ENCODE measurements at regions not wholly inside any gene's neighbourhood (a gene's known extent, or its start where the extent isn't known, plus 50 kb on each side); places are given as distances from the start of the nearest gene placed in this dataset.

DNA sequence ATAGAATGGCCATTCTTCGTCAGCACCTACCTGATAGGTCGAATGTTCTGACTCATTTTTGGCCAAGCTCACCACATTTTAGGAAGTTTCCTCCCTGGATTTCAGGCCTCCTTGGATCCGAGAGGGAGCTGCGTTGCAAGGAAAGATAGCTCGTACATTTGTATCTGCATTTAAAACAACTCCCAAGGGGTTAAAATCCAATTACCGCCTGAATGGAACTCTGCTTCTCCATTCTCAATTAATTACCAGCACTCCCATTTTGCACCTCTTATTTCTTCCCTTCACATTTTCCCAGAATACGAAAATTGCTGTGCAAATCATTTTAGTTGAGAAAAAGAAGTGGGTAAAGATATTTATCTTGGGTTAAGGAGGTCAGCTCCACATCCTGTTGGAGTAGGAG is 610.7 kb downstream of the NPHP4 start:
- no peaks in the 10 kb centered on the region for H3K4me1 Mint-ChIP-seq (ENCODE audit: low read depth)
- ATAC-seq, result no peak
- intact Hi-C loops (cut with micrococcal nuclease), result no loop called here
- no peaks in the 10 kb centered on the region for H3K27me3 Mint-ChIP-seq
- ChIA-PET CTCF (no interaction called here), POLR2A (no interaction called here)
- H3K9me3 Mint-ChIP-seq, result no peaks in the 10 kb centered on the region
- H3K36me3 Mint-ChIP-seq (ENCODE audit: low read depth), result no peaks in the 10 kb centered on the region
- no peak overlapping the region for H3K4me3 Mint-ChIP-seq
- TF ChIP-seq, protein P1, sequence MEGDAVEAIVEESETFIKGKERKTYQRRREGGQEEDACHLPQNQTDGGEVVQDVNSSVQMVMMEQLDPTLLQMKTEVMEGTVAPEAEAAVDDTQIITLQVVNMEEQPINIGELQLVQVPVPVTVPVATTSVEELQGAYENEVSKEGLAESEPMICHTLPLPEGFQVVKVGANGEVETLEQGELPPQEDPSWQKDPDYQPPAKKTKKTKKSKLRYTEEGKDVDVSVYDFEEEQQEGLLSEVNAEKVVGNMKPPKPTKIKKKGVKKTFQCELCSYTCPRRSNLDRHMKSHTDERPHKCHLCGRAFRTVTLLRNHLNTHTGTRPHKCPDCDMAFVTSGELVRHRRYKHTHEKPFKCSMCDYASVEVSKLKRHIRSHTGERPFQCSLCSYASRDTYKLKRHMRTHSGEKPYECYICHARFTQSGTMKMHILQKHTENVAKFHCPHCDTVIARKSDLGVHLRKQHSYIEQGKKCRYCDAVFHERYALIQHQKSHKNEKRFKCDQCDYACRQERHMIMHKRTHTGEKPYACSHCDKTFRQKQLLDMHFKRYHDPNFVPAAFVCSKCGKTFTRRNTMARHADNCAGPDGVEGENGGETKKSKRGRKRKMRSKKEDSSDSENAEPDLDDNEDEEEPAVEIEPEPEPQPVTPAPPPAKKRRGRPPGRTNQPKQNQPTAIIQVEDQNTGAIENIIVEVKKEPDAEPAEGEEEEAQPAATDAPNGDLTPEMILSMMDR (IDR thresholded peaks at IDR 0.05), result no peak
- DNase-seq, result no peak
- H3K27ac Mint-ChIP-seq, result no peak overlapping the region

DNA sequence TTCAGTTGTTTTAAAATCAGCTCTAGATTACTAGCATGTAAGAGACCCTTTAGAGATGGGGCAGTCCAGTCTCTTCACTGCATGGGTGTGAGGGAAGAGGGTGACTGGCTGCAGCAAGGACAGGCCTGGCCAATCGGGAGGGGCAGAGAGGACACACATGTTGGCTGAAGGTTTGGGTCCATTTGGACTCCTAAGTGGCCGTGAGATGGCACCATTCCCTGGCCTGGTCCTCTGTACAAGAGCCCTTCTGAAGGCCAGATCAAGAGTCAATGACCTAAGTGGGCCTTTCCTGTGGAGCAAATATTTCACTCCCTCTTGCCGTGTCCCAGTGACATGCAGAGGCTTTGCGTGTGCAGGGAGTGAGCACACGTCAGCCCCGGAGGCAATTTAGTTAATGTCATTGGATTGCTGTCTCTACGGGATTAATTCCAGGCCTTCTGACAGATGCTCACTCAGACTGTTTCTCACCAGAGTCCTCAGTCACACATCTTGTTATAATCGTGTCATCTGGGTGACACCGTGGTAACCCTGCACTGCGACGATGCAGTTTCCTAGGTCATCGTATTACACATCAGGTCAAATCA is 613.0 kb downstream of the NPHP4 start:
- DNase-seq, result no peak
- H3K9me3 Mint-ChIP-seq, result no peaks in the 10 kb centered on the region
- intact Hi-C loops (cut with micrococcal nuclease), result no loop called here
- ChIA-PET POLR2A (no interaction called here), CTCF (no interaction called here)
- no peak overlapping the region for H3K27ac Mint-ChIP-seq
- H3K4me1 Mint-ChIP-seq (ENCODE audit: low read depth), result no peaks in the 10 kb centered on the region
- no peaks in the 10 kb centered on the region for H3K27me3 Mint-ChIP-seq
- no peak overlapping the region for H3K4me3 Mint-ChIP-seq
- no peaks in the 10 kb centered on the region for H3K36me3 Mint-ChIP-seq (ENCODE audit: low read depth)
- ATAC-seq, result no peak
- TF ChIP-seq, protein P1 (IDR thresholded peaks at IDR 0.05), result no peak

DNA sequence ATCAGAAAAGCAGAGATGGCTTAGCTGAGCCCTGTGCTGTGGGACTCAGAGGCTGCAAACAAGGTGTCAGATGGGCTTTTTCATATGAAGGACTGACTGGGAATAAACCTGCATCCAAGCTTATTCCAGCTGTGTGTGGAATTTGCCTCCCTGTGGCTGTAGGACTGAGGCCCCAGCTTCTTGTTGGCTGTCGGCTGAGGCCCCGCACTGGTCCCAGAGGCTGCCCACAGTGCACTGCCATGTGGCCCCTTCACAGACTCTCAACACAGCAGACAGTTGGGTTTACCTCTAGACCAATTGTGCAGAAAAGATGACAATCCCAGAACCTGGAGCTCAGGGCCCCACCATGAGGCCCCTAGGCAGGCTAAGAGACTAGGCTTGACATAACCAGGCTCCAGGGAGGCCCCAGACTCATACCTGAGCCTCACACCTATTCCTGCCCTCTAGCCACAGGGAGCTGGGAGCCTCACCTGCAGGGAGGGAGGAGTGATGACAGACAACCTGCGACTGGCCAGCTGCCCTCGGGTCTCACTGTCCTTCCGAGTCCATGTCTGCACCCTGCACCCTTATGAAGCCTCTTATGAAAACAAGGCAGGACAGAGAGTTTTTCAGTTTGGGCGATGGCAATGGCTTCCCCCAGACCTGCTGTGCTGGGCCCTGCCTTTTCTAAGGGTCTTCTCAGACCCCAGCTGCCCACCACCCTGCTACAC is 615.5 kb downstream of the NPHP4 start:
- ATAC-seq (no peak), DNase-seq (no peak)
- TF ChIP-seq, protein P1 (IDR thresholded peaks at IDR 0.05), result no peak
- H3K36me3 Mint-ChIP-seq (ENCODE audit: low read depth), result no peaks in the 10 kb centered on the region
- ChIA-PET POLR2A (no interaction called here), CTCF (no interaction called here)
- no peaks in the 10 kb centered on the region for H3K4me1 Mint-ChIP-seq (ENCODE audit: low read depth)
- H3K27me3 Mint-ChIP-seq, result no peaks in the 10 kb centered on the region
- intact Hi-C loops (cut with micrococcal nuclease), result no loop called here
- H3K4me3 Mint-ChIP-seq, result no peak overlapping the region
- no peak overlapping the region for H3K27ac Mint-ChIP-seq
- H3K9me3 Mint-ChIP-seq, result peaks cover 2% of the 10 kb centered on the region

DNA sequence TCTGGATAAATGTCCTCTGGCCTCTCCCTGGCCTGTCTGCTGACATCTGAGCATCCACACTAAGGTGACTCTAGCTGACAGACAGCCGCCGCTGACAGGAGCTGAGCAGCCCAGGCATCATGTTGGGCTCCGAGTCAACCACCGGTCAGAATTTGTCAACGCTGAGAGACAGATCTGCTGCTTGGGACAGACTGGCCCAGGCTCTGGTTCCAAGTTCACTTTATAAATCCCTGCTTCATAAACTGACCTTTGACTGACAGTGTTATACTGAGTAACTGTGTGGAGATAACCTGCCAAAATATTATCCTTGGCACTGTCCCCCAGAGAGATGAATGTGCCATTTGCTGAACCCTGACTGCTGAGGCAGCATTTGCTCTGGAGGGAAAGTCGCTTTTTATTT is 616.7 kb downstream of the NPHP4 start:
- POLR2A ChIA-PET, result no interaction called here
- Mint-ChIP-seq H3K9me3 (peaks cover 2% of the 10 kb centered on the region), H3K27me3 (no peaks in the 10 kb centered on the region), H3K4me1 (ENCODE audit: low read depth) (peaks cover 8% of the 10 kb centered on the region), H3K4me3 (no peak overlapping the region), H3K36me3 (ENCODE audit: low read depth) (no peaks in the 10 kb centered on the region), H3K27ac (no peak overlapping the region)
- intact Hi-C loops (cut with micrococcal nuclease), result no loop called here
- TF ChIP-seq, protein P1 (IDR thresholded peaks at IDR 0.05), result no peak
- no peak for DNase-seq
- no peak for ATAC-seq
- CTCF ChIA-PET, result interaction anchor here (0.7 kb wide), 1 partner anchor 139 kb away, joined by 3 read pairs; no protein-coding TSS in a partner anchor

DNA sequence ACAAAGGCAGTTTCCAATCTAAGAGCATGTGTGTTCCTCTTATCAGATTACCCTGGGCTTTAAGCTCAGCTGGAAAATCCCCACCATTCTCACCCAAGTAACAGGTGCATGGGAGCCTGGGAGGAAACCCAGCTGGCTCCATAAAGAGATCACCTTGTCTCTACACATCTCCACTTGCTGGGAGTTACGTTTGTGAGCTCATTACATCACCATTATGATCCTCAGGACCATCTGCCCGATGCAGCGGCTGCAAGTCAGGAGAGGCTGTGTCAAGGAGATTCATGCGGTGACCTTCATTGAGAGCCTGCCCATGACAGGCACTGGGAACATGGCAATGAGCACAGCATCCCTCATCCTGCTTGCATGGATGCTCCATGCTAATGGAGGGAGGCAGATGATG is 618.0 kb downstream of the NPHP4 start:
- peaks cover 2% of the 10 kb centered on the region for H3K9me3 Mint-ChIP-seq
- DNase-seq (no peak), ATAC-seq (no peak)
- ChIA-PET POLR2A (no interaction called here), CTCF (no interaction called here)
- H3K27ac Mint-ChIP-seq, result no peak overlapping the region
- no peak overlapping the region for H3K4me3 Mint-ChIP-seq
- no peaks in the 10 kb centered on the region for H3K36me3 Mint-ChIP-seq (ENCODE audit: low read depth)
- peaks cover 16% of the 10 kb centered on the region for H3K4me1 Mint-ChIP-seq (ENCODE audit: low read depth)
- intact Hi-C loops (cut with micrococcal nuclease), result no loop called here
- TF ChIP-seq, protein P1 (IDR thresholded peaks at IDR 0.05), result no peak
- no peaks in the 10 kb centered on the region for H3K27me3 Mint-ChIP-seq

Data from activated CD8-positive, alpha-beta T cell treated with anti-CD3 and anti-CD28 coated beads for 36 hours (primary cell).